ENCODE measurements at regions not wholly inside any gene's neighbourhood (a gene's known extent, or its start where the extent isn't known, plus 50 kb on each side); places are given as distances from the start of the nearest gene placed in this dataset.

- no peaks in the 10 kb centered on the region for H3K4me1 ChIP-seq (ENCODE audit: control insufficient read depth, insufficient read depth, low read length)
- H3K27ac ChIP-seq (ENCODE audit: low read length) = no peak overlapping the region
- ATAC-seq = no peak
- no peaks in the 10 kb centered on the region for H3K9me3 ChIP-seq (ENCODE audit: control insufficient read depth, low read length)
- DNase-seq = no peak
- intact Hi-C loops (cut with DNase I) = no loop called here
- no peaks in the 10 kb centered on the region for H3K27me3 ChIP-seq (ENCODE audit: control insufficient read depth, insufficient read depth)
- WGBS = 81% methylated on average over 3 of the region's 3 CpGs
- no peak overlapping the region for H3K4me3 ChIP-seq (ENCODE audit: low read length)
Measured at GRCh38 chr1:191346381-191346780, 811.9 kb upstream of the RGS18 start.

- Histone ChIP-seq H3K4me1 (ENCODE audit: control insufficient read depth, insufficient read depth, low read length) (no peaks in the 10 kb centered on the region), H3K27ac (ENCODE audit: low read length) (no peak overlapping the region), H3K4me3 (ENCODE audit: low read length) (no peak overlapping the region), H3K27me3 (ENCODE audit: control insufficient read depth, insufficient read depth) (no peaks in the 10 kb centered on the region), H3K9me3 (ENCODE audit: control insufficient read depth, low read length) (no peaks in the 10 kb centered on the region)
- 86% methylated on average over 3 of the region's 3 CpGs for WGBS
- no peak for ATAC-seq
- no peak for DNase-seq
- intact Hi-C loops (cut with DNase I) = no loop called here
Measured at GRCh38 chr1:191348328-191348727, 809.9 kb upstream of the RGS18 start.

GRCh38 chr1:191350938-191351337 is 807.3 kb upstream of the RGS18 start:
- H3K9me3 ChIP-seq (ENCODE audit: control insufficient read depth, low read length) = no peaks in the 10 kb centered on the region
- H3K27ac ChIP-seq (ENCODE audit: low read length) = no peak overlapping the region
- no peak overlapping the region for H3K4me3 ChIP-seq (ENCODE audit: low read length)
- WGBS = 0% methylated on average over 1 of the region's 1 CpG
- ATAC-seq (no peak), DNase-seq (no peak)
- intact Hi-C loops (cut with DNase I) = no loop called here
- H3K4me1 ChIP-seq (ENCODE audit: control insufficient read depth, insufficient read depth, low read length) = no peaks in the 10 kb centered on the region
- no peaks in the 10 kb centered on the region for H3K27me3 ChIP-seq (ENCODE audit: control insufficient read depth, insufficient read depth)

- Histone ChIP-seq H3K4me3 (ENCODE audit: low read length) (no peak overlapping the region), H3K27me3 (ENCODE audit: control insufficient read depth, insufficient read depth) (no peaks in the 10 kb centered on the region), H3K4me1 (ENCODE audit: control insufficient read depth, insufficient read depth, low read length) (no peaks in the 10 kb centered on the region), H3K27ac (ENCODE audit: low read length) (no peak overlapping the region), H3K9me3 (ENCODE audit: control insufficient read depth, low read length) (no peaks in the 10 kb centered on the region)
- 92% methylated on average over 1 of the region's 1 CpG for WGBS
- no peak for ATAC-seq
- no peak for DNase-seq
- intact Hi-C loops (cut with DNase I) = no loop called here
Measured at GRCh38 chr1:191358724-191359123, 799.5 kb upstream of the RGS18 start.

- ATAC-seq (no peak), DNase-seq (no peak)
- intact Hi-C loops (cut with DNase I) = no loop called here
- H3K27me3 ChIP-seq (ENCODE audit: control insufficient read depth, insufficient read depth) = no peaks in the 10 kb centered on the region
- no peaks in the 10 kb centered on the region for H3K9me3 ChIP-seq (ENCODE audit: control insufficient read depth, low read length)
- no peak overlapping the region for H3K4me3 ChIP-seq (ENCODE audit: low read length)
- H3K27ac ChIP-seq (ENCODE audit: low read length) = no peak overlapping the region
- WGBS = 93% methylated on average over 1 of the region's 1 CpG
- no peaks in the 10 kb centered on the region for H3K4me1 ChIP-seq (ENCODE audit: control insufficient read depth, insufficient read depth, low read length)
Measured at GRCh38 chr1:191366686-191367085, 791.6 kb upstream of the RGS18 start.

- Histone ChIP-seq H3K9me3 (ENCODE audit: control insufficient read depth, low read length) (no peaks in the 10 kb centered on the region), H3K4me3 (ENCODE audit: low read length) (no peak overlapping the region), H3K4me1 (ENCODE audit: control insufficient read depth, insufficient read depth, low read length) (no peaks in the 10 kb centered on the region), H3K27ac (ENCODE audit: low read length) (no peak overlapping the region), H3K27me3 (ENCODE audit: control insufficient read depth, insufficient read depth) (no peaks in the 10 kb centered on the region)
- ATAC-seq (no peak), DNase-seq (no peak)
- intact Hi-C loops (cut with DNase I) = no loop called here
- WGBS = 72% methylated on average over 12 of the region's 12 CpGs
Measured at GRCh38 chr1:191368891-191369654, 789.2 kb upstream of the RGS18 start.

GRCh38 chr1:191371626-191372025 is 786.6 kb upstream of the RGS18 start:
- ATAC-seq (no peak), DNase-seq (no peak)
- no peak overlapping the region for H3K27ac ChIP-seq (ENCODE audit: low read length)
- no peaks in the 10 kb centered on the region for H3K4me1 ChIP-seq (ENCODE audit: control insufficient read depth, insufficient read depth, low read length)
- intact Hi-C loops (cut with DNase I) = no loop called here
- WGBS = 57% methylated on average over 3 of the region's 3 CpGs
- H3K4me3 ChIP-seq (ENCODE audit: low read length) = no peak overlapping the region
- H3K27me3 ChIP-seq (ENCODE audit: control insufficient read depth, insufficient read depth) = no peaks in the 10 kb centered on the region
- no peaks in the 10 kb centered on the region for H3K9me3 ChIP-seq (ENCODE audit: control insufficient read depth, low read length)

GRCh38 chr1:191388283-191388682 is 770.0 kb upstream of the RGS18 start:
- ATAC-seq (no peak), DNase-seq (no peak)
- intact Hi-C loops (cut with DNase I) = no loop called here
- Histone ChIP-seq H3K27me3 (ENCODE audit: control insufficient read depth, insufficient read depth) (no peaks in the 10 kb centered on the region), H3K4me1 (ENCODE audit: control insufficient read depth, insufficient read depth, low read length) (no peaks in the 10 kb centered on the region), H3K4me3 (ENCODE audit: low read length) (no peak overlapping the region), H3K9me3 (ENCODE audit: control insufficient read depth, low read length) (peaks cover 2% of the 10 kb centered on the region), H3K27ac (ENCODE audit: low read length) (no peak overlapping the region)

GRCh38 chr1:191396622-191397021 is 761.6 kb upstream of the RGS18 start:
- WGBS = 78% methylated on average over 5 of the region's 5 CpGs
- Histone ChIP-seq H3K4me1 (ENCODE audit: control insufficient read depth, insufficient read depth, low read length) (no peaks in the 10 kb centered on the region), H3K27me3 (ENCODE audit: control insufficient read depth, insufficient read depth) (no peaks in the 10 kb centered on the region), H3K27ac (ENCODE audit: low read length) (no peak overlapping the region), H3K9me3 (ENCODE audit: control insufficient read depth, low read length) (peaks cover 2% of the 10 kb centered on the region), H3K4me3 (ENCODE audit: low read length) (no peak overlapping the region)
- intact Hi-C loops (cut with DNase I) = no loop called here
- DNase-seq (no peak), ATAC-seq (no peak)

- no peaks in the 10 kb centered on the region for H3K27me3 ChIP-seq (ENCODE audit: control insufficient read depth, insufficient read depth)
- no peaks in the 10 kb centered on the region for H3K4me1 ChIP-seq (ENCODE audit: control insufficient read depth, insufficient read depth, low read length)
- H3K9me3 ChIP-seq (ENCODE audit: control insufficient read depth, low read length) = peaks cover 2% of the 10 kb centered on the region
- no peak overlapping the region for H3K27ac ChIP-seq (ENCODE audit: low read length)
- intact Hi-C loops (cut with DNase I) = no loop called here
- ATAC-seq (no peak), DNase-seq (no peak)
- no peak overlapping the region for H3K4me3 ChIP-seq (ENCODE audit: low read length)
- WGBS = 74% methylated on average over 4 of the region's 4 CpGs
Measured at GRCh38 chr1:191398551-191398950, 759.7 kb upstream of the RGS18 start.

GRCh38 chr1:191405417-191405816 is 752.8 kb upstream of the RGS18 start:
- H3K4me1 ChIP-seq (ENCODE audit: control insufficient read depth, insufficient read depth, low read length) = no peaks in the 10 kb centered on the region
- 46% methylated on average over 3 of the region's 3 CpGs for WGBS
- H3K27ac ChIP-seq (ENCODE audit: low read length) = no peak overlapping the region
- H3K4me3 ChIP-seq (ENCODE audit: low read length) = no peak overlapping the region
- no peak for DNase-seq
- no peaks in the 10 kb centered on the region for H3K9me3 ChIP-seq (ENCODE audit: control insufficient read depth, low read length)
- no peaks in the 10 kb centered on the region for H3K27me3 ChIP-seq (ENCODE audit: control insufficient read depth, insufficient read depth)
- intact Hi-C loops (cut with DNase I) = no loop called here
- ATAC-seq = no peak

All from right cardiac atrium (tissue), 5 donors.